ENCODE measurements at regions not wholly inside any gene's neighbourhood (a gene's known extent, or its start where the extent isn't known, plus 50 kb on each side); places are given as distances from the start of the nearest gene placed in this dataset.

- no peak for DNase-seq
These were observed 635.6 kb upstream of the ALCAM start for GRCh38 chr3:104731074-104731473.

- DNase-seq, result no peak
These were observed 632.1 kb upstream of the ALCAM start for GRCh38 chr3:104734627-104735026.

- no peak for DNase-seq
These were observed 631.0 kb upstream of the ALCAM start for GRCh38 chr3:104735691-104736090.

GRCh38 chr3:104738271-104738670 is 628.4 kb upstream of the ALCAM start:
- DNase-seq, result no peak

DNA sequence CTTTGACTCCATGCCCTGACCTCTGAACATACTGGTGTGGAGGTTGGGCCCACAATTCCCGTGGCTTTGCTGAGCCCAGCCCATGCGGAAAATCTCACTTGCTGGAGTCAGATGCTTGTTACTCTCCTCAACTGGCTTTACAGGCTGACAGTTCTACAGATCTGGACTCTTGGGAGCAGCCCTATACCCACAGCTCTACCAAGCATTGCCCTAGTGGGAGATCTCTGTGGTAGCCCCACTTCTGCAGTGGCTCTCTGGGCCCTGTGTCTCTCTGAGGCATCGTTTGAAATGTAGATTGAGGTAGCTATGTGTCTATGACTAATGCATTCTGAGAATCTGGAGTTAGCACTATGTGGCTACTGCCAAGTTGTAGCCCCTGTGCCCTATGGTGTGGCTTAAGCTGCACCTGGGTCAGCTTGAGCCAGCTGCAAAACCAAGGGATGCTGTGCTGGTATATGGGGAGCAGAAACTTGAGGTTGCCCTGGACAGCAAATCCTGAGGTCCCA is 625.8 kb upstream of the ALCAM start:
- no peak for DNase-seq

GRCh38 chr3:104742044-104742443 is 624.7 kb upstream of the ALCAM start:
- no peak for DNase-seq

- no peak for DNase-seq
These were observed 621.4 kb upstream of the ALCAM start for GRCh38 chr3:104745313-104745712.

DNA sequence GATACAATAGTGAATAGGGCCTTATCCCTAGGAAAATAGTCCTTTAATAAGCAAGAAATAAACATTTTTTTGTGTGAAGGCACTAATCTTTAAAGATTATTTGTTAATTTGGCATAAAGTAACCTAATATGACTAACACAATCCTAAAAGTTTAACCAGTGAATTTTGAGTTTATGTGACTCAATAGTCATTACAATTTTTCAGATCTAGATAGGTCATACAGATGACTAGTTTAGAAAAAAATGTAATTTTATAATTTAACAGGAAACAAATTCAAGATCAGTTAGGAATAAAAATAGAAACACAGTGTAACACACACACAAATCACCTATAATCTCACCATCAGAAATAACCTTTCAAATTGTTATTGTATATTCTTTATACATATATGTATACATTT is 620.7 kb upstream of the ALCAM start:
- DNase-seq, result no peak

DNA sequence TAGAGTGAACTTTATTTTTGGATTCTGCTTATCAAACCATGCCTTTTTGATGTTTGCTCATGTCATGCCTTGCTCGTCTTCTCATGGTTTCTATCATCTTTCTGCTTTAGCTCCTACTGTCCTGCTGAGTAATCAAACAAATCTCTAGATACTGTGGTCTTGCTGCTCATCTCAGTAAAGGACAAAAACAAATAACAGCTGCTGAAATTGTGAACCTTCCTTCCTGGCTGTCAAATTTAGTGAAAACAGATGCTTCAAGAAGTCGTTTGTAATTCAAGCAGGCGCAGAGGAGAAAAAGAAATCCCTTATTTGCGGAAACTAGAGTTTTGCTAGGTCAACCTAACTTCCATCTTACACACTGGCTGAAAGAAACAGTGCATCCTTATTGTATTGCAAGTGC is 616.1 kb upstream of the ALCAM start:
- no peak for DNase-seq

DNA sequence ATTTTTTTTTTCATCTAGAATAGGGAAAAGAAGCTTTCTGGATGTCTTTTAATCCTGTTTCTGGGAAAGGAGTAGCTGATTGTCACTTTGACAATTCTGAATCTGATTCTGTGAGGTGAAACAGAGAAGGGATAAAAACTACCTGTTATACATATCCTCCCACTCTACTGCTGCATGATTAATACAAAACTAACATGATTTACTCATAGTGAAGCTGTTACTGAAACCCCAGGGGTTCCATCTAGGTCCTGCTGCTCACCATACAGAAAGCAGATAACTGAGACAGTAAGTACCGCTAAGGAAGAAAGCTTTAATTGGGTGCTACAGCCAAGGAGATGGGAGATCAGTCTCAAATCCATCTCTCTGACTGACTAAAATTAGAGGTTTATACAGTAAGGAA is 610.9 kb upstream of the ALCAM start:
- DNase-seq, result no peak

GRCh38 chr3:104763007-104763406 is 603.7 kb upstream of the ALCAM start:
- no peak for DNase-seq

DNA sequence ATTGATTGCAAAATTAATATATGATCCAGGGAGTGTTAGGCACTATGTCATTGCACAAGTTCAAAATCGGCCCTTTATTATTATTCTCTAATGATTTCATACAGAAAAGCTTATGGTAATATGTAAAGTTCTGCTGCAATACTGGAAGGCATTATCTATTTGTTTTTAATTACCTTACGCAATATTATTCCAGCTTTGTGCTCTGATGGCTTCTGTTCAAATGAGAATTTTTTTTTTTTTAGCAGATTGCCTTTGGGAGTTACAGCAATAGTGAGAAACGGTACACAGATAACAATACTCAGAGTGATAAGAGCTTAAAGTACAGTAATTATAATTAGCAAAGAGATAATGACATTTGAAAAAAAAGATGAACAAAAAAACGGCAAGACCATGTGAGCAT is 602.2 kb upstream of the ALCAM start:
- no peak for DNase-seq

GRCh38 chr3:104768886-104769285 is 597.8 kb upstream of the ALCAM start:
- DNase-seq, result no peak

DNA sequence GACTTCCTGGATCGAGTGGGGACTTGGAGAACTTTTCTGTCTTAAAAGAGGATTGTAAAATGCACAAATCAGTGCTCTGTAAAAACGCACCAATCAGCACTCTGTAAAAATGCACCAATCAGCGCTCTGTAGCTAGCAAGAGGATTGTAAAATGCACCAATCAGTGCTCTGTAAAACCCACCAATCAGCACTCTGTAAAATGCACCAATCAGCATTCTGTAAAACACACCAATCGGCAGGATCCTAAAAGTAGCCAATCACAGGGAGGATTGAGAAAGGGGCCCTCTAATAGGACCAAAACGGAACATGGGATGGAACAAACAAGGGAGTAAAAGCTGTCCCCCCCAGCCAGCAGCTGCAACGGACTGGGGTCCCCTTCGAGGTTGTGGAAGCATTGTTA is 587.4 kb upstream of the ALCAM start:
- DNase-seq, result no peak

- no peak for DNase-seq
These were observed 585.6 kb upstream of the ALCAM start for GRCh38 chr3:104781112-104781511.

DNA sequence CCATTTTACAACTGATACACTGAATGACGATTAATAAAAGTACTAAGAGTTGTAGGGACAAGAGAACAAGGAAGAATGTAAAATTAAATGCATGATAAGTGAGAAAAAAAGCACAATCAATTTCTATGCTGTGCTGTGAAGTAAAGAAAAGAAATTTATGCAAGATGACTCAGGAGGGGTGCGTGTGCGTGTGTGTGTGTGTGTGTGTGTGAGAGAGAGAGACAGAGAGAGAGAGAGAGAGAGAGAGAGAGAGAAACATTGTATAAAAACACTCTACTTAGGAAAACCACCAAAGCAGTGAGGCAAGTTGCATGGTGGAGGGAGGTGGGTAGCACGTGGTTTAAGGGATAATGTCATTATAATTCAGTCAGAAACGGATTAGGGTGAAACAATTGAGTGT is 580.8 kb upstream of the ALCAM start:
- no peak for DNase-seq

- DNase-seq, result no peak
These were observed 579.4 kb upstream of the ALCAM start for GRCh38 chr3:104787306-104787705.

DNA sequence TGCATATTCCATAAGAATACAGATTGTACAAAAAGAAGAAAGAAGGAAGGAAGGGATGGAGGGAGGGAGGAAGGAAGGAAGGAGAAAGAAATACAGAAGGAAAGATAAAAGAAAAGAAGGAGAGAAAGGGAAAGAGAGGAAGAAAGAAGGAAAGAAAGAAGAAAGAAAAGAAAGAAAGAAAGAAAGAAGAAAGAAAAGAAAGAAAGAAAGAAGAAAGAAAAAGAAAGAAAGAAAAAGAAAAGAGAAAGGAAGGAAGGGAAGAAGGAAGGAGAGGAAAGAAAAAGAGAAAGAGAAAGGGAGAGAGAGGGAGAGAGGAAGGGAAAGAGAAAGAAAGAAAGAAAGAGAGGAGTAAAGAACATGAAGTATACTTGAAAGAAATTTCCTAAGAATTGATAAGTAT is 577.9 kb upstream of the ALCAM start:
- no peak for DNase-seq

GRCh38 chr3:104791331-104791730 is 575.4 kb upstream of the ALCAM start:
- DNase-seq, result no peak

DNA sequence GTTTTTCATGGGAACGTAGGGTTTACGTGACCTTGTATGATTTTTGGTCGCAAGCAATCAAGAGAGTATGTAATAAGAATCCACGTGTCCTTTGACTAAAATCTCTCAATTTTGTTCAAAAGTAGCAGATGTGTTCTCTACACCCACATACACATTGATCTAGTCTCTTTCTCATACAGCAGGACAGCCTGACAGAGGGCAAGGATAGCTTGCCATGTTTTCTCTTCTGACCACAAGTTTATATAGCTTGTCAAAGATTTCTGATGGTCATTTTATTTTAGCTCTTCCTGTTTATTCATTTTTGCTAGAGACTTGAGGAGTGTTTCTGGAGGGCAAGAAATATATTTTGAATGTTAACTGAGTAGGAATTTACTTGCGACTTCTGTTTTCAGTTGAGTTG is 570.2 kb upstream of the ALCAM start:
- no peak for DNase-seq

DNA sequence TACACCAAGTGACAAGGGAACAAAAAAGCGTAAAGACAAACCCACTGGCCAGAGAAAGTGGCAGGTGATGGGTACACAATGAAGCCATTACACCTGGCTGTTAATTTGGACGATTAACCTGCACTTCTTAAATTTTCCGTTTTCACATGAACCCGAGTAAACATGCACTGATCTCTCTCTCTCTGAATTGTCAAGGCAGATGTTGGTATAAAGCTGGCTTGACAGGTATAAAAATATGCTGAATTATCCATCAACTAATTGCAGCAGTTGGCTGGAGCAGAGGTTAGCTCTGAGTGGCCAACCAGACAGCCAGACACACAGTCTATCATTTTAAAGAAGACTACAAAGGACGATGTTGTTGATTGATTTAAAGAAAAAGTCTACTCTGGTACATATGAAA is 561.7 kb upstream of the ALCAM start:
- no peak for DNase-seq

- DNase-seq, result no peak
These were observed 561.2 kb upstream of the ALCAM start for GRCh38 chr3:104805508-104805907.

DNA sequence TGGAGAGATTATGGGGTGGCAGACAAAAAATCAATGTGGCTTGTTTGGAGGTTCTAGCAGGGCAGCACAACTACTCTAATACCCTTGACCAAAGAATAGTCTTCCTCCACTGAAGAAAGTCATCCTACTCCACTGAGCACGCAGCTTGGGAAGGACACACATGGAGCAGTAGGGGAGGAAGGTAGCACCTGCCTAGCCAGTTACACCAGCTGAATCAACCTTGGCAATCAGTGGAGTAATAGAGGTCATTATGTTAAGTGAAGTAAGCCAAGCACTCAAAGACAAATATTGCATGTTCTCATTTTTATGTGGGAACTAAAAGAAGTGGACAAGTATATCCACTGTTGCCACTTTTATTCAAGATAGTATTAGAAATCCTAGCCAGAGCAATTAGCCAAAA is 555.8 kb upstream of the ALCAM start:
- DNase-seq, result no peak

DNA sequence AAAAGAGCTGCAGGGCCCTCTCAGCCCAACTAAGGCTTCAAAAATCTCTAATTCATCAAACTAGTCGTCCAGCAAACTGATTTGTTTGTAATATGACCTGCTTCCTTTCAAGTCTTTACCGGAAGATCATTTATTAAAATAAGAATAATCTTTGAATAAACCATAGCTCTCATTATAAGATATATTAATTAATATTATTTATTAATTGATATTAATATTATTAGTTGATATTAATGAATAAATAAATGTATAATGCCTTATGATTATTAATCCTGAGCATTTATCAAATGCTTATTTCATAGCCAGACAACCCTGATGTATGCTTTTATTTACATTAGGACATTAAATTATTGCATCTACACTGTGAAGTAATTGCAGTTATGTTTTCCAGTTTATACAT is 550.7 kb upstream of the ALCAM start:
- DNase-seq, result no peak

- no peak for DNase-seq
These were observed 550.0 kb upstream of the ALCAM start for GRCh38 chr3:104816716-104817115.

GRCh38 chr3:104819333-104819732 is 547.4 kb upstream of the ALCAM start:
- no peak for DNase-seq

Measured in effector CD4-positive, alpha-beta T cell (primary cell).